GM12875 (cell line): ENCODE measurements at regions not wholly inside any gene's neighbourhood (a gene's known extent, or its start where the extent isn't known, plus 50 kb on each side); places are given as distances from the start of the nearest gene placed in this dataset.

ENCODE experiments used
- H3K4me3 ChIP-seq: one replicate; pipeline ENCODE4 v1.5.1; 2011; ENCODE audit warnings: low read depth, low read length, control low read depth
- CTCF ChIP-seq: IDR thresholded peaks from 2 replicates; pipeline ENCODE4 v1.5.1; 2011; ENCODE audit warnings: low read depth, mild to moderate bottlenecking, control low read depth, inconsistent platforms, low read length, moderate library complexity, borderline replicate concordance; ENCODE audit not compliant: insufficient read depth

GRCh38 chr14:105858676-105859025 lies 332.3 kb downstream of the TMEM121 start:
- no peak for TF ChIP-seq CTCF
- H3K4me3 ChIP-seq = peak overlapping the region; percentile 91

- H3K4me3 ChIP-seq = peak overlapping the region; percentile 91
These were observed 332.8 kb downstream of the TMEM121 start for GRCh38 chr14:105859073-105859716.

GRCh38 chr14:105859717-105860614 lies 333.6 kb downstream of the TMEM121 start:
- TF ChIP-seq CTCF = no peak
- H3K4me3 ChIP-seq = peak overlapping the region; percentile 91

GRCh38 chr14:105860615-105861580 lies 334.5 kb downstream of the TMEM121 start:
- no peak for TF ChIP-seq CTCF
- peak overlapping the region; percentile 85 for H3K4me3 ChIP-seq

GRCh38 chr14:105861985-105862465 lies 335.6 kb downstream of the TMEM121 start:
- no peak for TF ChIP-seq CTCF
- H3K4me3 ChIP-seq = peak overlapping the region; percentile 85

GRCh38 chr14:105862581-105863239 lies 336.3 kb downstream of the TMEM121 start:
- no peak for TF ChIP-seq CTCF
- H3K4me3 ChIP-seq = peak overlapping the region; percentile 85
